Astrocyte of the spinal cord (primary cell): ENCODE measurements at regions not wholly inside any gene's neighbourhood (a gene's known extent, or its start where the extent isn't known, plus 50 kb on each side); places are given as distances from the start of the nearest gene placed in this dataset.

Source experiments
- DNase-seq: peaks from one replicate; pipeline ENCODE4 v3.0.0; 2011; ENCODE audit warnings: low read depth, low spot score
- H3K4me3 ChIP-seq: 2 replicates; pipeline ENCODE4 v1.5.1; 2011; ENCODE audit warnings: low read depth, mild to moderate bottlenecking, low read length, moderate library complexity
- in situ Hi-C: cut with HindIII; loops from 2 replicates; pipeline ENCODE4 v1.10.0; 2017; ENCODE audit warnings: low sequenced_read_pairs
- TF ChIP-seq, protein P1 (sequence below): IDR thresholded peaks from 2 replicates; pipeline ENCODE4 v1.5.1; 2012; ENCODE audit warnings: low read depth, mild to moderate bottlenecking, low read length, inconsistent platforms

GRCh38 chr6:6859722-6860121 lies 248.0 kb upstream of the RREB1 start:
- DNase-seq: no peak
- TF ChIP-seq, protein P1, sequence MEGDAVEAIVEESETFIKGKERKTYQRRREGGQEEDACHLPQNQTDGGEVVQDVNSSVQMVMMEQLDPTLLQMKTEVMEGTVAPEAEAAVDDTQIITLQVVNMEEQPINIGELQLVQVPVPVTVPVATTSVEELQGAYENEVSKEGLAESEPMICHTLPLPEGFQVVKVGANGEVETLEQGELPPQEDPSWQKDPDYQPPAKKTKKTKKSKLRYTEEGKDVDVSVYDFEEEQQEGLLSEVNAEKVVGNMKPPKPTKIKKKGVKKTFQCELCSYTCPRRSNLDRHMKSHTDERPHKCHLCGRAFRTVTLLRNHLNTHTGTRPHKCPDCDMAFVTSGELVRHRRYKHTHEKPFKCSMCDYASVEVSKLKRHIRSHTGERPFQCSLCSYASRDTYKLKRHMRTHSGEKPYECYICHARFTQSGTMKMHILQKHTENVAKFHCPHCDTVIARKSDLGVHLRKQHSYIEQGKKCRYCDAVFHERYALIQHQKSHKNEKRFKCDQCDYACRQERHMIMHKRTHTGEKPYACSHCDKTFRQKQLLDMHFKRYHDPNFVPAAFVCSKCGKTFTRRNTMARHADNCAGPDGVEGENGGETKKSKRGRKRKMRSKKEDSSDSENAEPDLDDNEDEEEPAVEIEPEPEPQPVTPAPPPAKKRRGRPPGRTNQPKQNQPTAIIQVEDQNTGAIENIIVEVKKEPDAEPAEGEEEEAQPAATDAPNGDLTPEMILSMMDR: no peak
- H3K4me3 ChIP-seq: no peak overlapping the region
- in situ Hi-C loops: no loop called here

DNA sequence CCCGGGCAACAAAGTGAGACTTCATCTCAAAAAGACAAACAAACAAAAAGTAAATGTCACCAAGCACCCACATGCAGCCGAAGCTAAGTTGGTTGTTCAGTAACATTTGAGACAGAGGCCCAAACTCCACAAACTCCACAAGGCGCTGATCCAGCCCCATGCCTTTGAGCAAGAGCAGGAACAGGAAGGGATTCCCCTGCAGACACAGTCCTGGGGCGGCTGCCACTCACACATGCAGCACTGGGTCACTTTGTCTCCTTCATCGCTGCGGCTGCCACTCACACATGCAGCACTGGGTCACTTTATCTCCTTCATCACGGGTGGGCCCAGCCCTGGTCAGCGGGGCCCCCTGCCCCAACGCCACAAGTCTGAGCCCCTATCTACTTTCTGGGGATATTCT lies 246.9 kb upstream of the RREB1 start:
- no peak for DNase-seq
- H3K4me3 ChIP-seq: no peak overlapping the region
- in situ Hi-C loops: no loop called here
- TF ChIP-seq, protein P1: no peak

- TF ChIP-seq, protein P1: no peak
- H3K4me3 ChIP-seq: no peak overlapping the region
- in situ Hi-C loops: no loop called here
- no peak for DNase-seq
Observed at GRCh38 chr6:6861351-6861894, 246.3 kb upstream of the RREB1 start.

DNA sequence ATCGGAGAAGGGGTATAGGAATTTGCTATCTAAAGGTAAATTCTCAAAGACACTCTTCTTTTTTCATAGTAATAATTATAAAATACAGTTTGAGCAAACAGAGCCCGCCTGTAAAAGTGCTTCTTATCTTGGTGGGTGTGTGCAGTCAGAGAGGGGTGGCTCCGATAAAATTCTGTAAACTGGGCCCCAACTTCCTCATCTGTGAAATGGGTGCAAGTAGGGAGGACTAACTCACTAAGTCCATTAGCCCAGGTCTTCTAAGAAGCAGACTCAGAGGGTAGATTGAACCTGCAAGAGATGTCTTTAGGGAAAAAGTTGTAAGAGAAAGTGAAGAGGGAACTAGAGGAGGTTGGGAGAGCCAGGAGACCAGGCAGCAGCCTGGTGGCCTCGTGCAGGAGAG lies 245.8 kb upstream of the RREB1 start:
- in situ Hi-C loops: no loop called here

GRCh38 chr6:6863970-6864639 lies 243.7 kb upstream of the RREB1 start:
- H3K4me3 ChIP-seq: no peak overlapping the region
- DNase-seq: no peak
- in situ Hi-C loops: no loop called here
- TF ChIP-seq, protein P1: no peak

More for the DNA sequence above, 245.8 kb upstream of the RREB1 start:
- DNase-seq: no peak
- TF ChIP-seq, protein P1: no peak
- no peak overlapping the region for H3K4me3 ChIP-seq

DNA sequence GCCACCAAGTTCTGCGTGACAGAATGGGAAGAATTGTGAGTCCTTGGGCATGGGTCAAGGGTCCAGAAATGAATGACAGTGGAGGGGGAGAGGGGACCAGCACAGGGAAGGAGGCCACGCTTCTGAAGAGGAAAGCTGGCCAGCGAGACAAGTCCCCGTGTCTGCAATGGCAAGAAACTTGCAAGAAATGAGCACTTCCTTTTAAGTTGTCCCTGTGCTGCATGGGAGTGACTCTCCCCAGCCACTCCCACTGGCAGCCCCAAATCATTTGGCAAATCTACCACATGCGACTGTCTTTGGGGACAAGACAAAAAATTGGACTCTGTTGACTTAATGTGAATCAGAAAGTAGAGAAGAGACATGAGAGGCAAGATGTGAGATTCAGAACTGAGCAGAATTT lies 242.2 kb upstream of the RREB1 start:
- DNase-seq: no peak
- in situ Hi-C loops: no loop called here
- TF ChIP-seq, protein P1: no peak
- H3K4me3 ChIP-seq: no peak overlapping the region
